Panc1 (cell line): ENCODE measurements at regions not wholly inside any gene's neighbourhood (a gene's known extent, or its start where the extent isn't known, plus 50 kb on each side); places are given as distances from the start of the nearest gene placed in this dataset.

Experiments used
- ATAC-seq: fragments of 200-7000 bp; cut with Tn5 transposase; 2 replicates; pipeline ENCODE4 v1.9.1; 2020; ENCODE audit warnings: mild to moderate bottlenecking, moderate library complexity
- BruUV-seq: library from RNA; stranded (reverse); fragments of 400-500 nt; replicated peaks from 2 replicates; lab custom pipeline; 2021; lab: Mats Ljungman, UMichigan
- CTCF ChIA-PET: fragments of 300-600 bp; sonication (Branson Sonifier 250); formaldehyde crosslinking; loops from one replicate; lab custom pipeline; 2022; ENCODE audit warnings: antibody characterized with exemption; lab: Charles Lee
- POLR2A ChIA-PET: fragments of 300-600 bp; sonication (Branson Sonifier 250); formaldehyde crosslinking; loops from one replicate; lab custom pipeline; 2022; ENCODE audit warnings: antibody characterized with exemption; lab: Charles Lee
- DNase-seq: peaks from one replicate; pipeline ENCODE4 v3.0.0-alpha.2; 2010; ENCODE audit warnings: low read depth, low spot score
- H3K27ac ChIP-seq: 2 replicates; pipeline ENCODE4 v1.5.1; 2011; ENCODE audit warnings: mild to moderate bottlenecking, low read length, inconsistent platforms
- H3K27me3 ChIP-seq: fragments of 200-500 bp; sonication (Bioruptor generic); 2 replicates; pipeline ENCODE4 v1.6.0; 2014; ENCODE audit warnings: low read length, inconsistent platforms; ENCODE audit not compliant: control insufficient read depth, insufficient read depth
- H3K36me3 ChIP-seq: fragments of 200-500 bp; sonication (Bioruptor generic); 2 replicates; pipeline ENCODE4 v1.5.1; 2014; ENCODE audit warnings: inconsistent platforms, mild to moderate bottlenecking, low read length, moderate library complexity; ENCODE audit not compliant: control insufficient read depth, insufficient read depth
- H3K4me1 ChIP-seq: 2 replicates; pipeline ENCODE4 v1.5.1; 2011; ENCODE audit warnings: inconsistent platforms, mild to moderate bottlenecking, low read length, moderate library complexity; ENCODE audit not compliant: control insufficient read depth, insufficient read depth
- H3K4me3 ChIP-seq, 2 experiments: 2 replicates each; pipeline ENCODE4 v1.5.1; 2011 to 2012; ENCODE audit warnings: low read depth in 2 of 2, low read length in 2 of 2, mild to moderate bottlenecking in 2 of 2, inconsistent platforms in 1 of 2, moderate library complexity in 1 of 2
- H3K9me3 ChIP-seq: fragments of 200-500 bp; sonication (Bioruptor generic); 2 replicates; pipeline ENCODE4 v1.5.1; 2014; ENCODE audit warnings: low read depth, mild to moderate bottlenecking, inconsistent platforms, low read length, moderate library complexity; ENCODE audit not compliant: control insufficient read depth, insufficient read depth
- POLR2AphosphoS5 ChIP-seq: IDR thresholded peaks from 2 replicates; pipeline ENCODE4 v1.6.1; 2012; ENCODE audit warnings: mild to moderate bottlenecking, low read depth, low read length, moderate library complexity
- SIN3A ChIP-seq: IDR thresholded peaks from 2 replicates; pipeline ENCODE4 v1.6.1; 2012; ENCODE audit warnings: low read depth, mild to moderate bottlenecking, low read length, moderate library complexity, borderline replicate concordance; ENCODE audit not compliant: insufficient read depth
- TCF7L2 ChIP-seq: IDR thresholded peaks from 2 replicates; pipeline ENCODE4 v1.6.1; 2011; ENCODE audit warnings: mild to moderate bottlenecking, low read depth, low read length, inconsistent platforms
- in situ Hi-C: cut with HindIII; loops from 2 replicates; pipeline ENCODE4 v1.10.0; 2016; ENCODE audit warnings: low sequenced_read_pairs, low pct_unique_long_range_greater_than_20kb
- intact Hi-C: fragments of 100-400 bp; cut with micrococcal nuclease; formaldehyde crosslinking; loops from one replicate; pipeline ENCODE4 v1.10.0; 2022; ENCODE audit not compliant: unreplicated experiment
- TF ChIP-seq, protein P1 (sequence below), 2 experiments: IDR thresholded peaks; 2 replicates each; pipeline ENCODE4 v1.6.1; 2011 to 2012; ENCODE audit warnings: low read depth in 2 of 2, control low read depth in 1 of 2, low read length in 1 of 2, mild to moderate bottlenecking in 1 of 2, moderate library complexity in 1 of 2; ENCODE audit not compliant: insufficient read depth in 1 of 2
- TF ChIP-seq, protein P2 (sequence below): fragments of 450-650 bp; IDR thresholded peaks from 2 replicates; pipeline ENCODE4 v1.5.1; 2017; ENCODE audit warnings: mild to moderate bottlenecking

DNA sequence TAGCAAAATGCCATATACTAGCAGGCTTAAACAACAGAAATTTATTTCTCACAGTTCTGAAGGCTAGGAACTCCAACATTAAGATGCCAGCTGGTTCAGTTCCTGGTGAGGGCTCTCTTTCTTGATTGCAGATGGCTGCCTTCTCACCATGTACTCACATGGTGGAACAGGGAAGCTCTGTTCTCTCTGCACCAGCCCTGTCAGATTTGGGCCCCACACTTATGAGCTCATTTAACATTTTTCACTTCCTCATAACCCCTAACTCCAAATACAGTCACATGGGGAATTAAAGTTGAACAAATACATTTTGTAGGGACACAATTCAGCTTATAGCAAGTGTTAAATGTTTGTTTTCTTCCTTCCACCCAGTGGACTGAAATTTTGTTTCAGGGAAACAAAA, 218.6 kb upstream of the TAC1 start:
- in situ Hi-C loops, result no loop called here
- BruUV-seq, result no TSS peak
- Histone ChIP-seq H3K4me1 (no peaks in the 10 kb centered on the region), H3K4me3 (no peak overlapping the region), H3K9me3 (no peaks in the 10 kb centered on the region), H3K27me3 (peaks cover 9% of the 10 kb centered on the region), H3K27ac (no peak overlapping the region), H3K36me3 (no peaks in the 10 kb centered on the region)
- ATAC-seq, result no peak
- intact Hi-C loops, result no loop called here
- CTCF ChIA-PET, result no interaction called here
- TF ChIP-seq POLR2AphosphoS5 (no peak), TCF7L2 (no peak), SIN3A (no peak)
- TF ChIP-seq, protein P1, sequence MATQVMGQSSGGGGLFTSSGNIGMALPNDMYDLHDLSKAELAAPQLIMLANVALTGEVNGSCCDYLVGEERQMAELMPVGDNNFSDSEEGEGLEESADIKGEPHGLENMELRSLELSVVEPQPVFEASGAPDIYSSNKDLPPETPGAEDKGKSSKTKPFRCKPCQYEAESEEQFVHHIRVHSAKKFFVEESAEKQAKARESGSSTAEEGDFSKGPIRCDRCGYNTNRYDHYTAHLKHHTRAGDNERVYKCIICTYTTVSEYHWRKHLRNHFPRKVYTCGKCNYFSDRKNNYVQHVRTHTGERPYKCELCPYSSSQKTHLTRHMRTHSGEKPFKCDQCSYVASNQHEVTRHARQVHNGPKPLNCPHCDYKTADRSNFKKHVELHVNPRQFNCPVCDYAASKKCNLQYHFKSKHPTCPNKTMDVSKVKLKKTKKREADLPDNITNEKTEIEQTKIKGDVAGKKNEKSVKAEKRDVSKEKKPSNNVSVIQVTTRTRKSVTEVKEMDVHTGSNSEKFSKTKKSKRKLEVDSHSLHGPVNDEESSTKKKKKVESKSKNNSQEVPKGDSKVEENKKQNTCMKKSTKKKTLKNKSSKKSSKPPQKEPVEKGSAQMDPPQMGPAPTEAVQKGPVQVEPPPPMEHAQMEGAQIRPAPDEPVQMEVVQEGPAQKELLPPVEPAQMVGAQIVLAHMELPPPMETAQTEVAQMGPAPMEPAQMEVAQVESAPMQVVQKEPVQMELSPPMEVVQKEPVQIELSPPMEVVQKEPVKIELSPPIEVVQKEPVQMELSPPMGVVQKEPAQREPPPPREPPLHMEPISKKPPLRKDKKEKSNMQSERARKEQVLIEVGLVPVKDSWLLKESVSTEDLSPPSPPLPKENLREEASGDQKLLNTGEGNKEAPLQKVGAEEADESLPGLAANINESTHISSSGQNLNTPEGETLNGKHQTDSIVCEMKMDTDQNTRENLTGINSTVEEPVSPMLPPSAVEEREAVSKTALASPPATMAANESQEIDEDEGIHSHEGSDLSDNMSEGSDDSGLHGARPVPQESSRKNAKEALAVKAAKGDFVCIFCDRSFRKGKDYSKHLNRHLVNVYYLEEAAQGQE (IDR thresholded peaks at IDR 0.05; ENCODE audit: insufficient read depth in 1 of 2, low read depth in 2 of 2, low read length in 1 of 2), result no peak
- TF ChIP-seq, protein P2, sequence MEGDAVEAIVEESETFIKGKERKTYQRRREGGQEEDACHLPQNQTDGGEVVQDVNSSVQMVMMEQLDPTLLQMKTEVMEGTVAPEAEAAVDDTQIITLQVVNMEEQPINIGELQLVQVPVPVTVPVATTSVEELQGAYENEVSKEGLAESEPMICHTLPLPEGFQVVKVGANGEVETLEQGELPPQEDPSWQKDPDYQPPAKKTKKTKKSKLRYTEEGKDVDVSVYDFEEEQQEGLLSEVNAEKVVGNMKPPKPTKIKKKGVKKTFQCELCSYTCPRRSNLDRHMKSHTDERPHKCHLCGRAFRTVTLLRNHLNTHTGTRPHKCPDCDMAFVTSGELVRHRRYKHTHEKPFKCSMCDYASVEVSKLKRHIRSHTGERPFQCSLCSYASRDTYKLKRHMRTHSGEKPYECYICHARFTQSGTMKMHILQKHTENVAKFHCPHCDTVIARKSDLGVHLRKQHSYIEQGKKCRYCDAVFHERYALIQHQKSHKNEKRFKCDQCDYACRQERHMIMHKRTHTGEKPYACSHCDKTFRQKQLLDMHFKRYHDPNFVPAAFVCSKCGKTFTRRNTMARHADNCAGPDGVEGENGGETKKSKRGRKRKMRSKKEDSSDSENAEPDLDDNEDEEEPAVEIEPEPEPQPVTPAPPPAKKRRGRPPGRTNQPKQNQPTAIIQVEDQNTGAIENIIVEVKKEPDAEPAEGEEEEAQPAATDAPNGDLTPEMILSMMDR, result no peak
- no peak for DNase-seq
- POLR2A ChIA-PET, result no interaction called here

DNA sequence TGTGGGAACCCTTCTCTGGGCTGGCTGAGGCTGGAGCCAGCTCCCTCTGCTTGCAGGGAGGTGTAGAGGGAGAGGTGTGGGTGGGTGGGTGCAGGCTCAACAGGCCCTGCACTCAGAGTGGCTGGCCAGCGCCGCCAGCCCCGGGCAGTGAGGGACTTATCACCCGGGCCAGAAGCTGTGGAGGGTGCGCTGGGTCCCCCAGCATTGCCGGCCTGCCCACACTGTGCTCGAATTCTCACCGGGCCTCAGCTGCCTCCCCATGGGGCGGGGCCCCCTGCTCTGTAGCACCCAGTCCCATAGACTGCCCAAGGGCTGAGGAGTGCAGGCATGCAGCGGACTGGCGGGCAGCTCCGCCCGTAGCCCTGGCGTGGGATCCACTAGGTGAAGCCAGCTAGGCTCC, 190.7 kb upstream of the TAC1 start:
- no peaks in the 10 kb centered on the region for H3K9me3 ChIP-seq
- in situ Hi-C loops (no loop called here), intact Hi-C loops (no loop called here)
- no peaks in the 10 kb centered on the region for H3K27me3 ChIP-seq
- H3K4me1 ChIP-seq, result no peaks in the 10 kb centered on the region
- ChIA-PET CTCF (no interaction called here), POLR2A (no interaction called here)
- H3K27ac ChIP-seq, result no peak overlapping the region
- DNase-seq (no peak), ATAC-seq (no peak)
- H3K36me3 ChIP-seq, result no peaks in the 10 kb centered on the region
- TF ChIP-seq SIN3A (no peak), POLR2AphosphoS5 (no peak), TCF7L2 (no peak)
- TF ChIP-seq, protein P1 (IDR thresholded peaks at IDR 0.05; ENCODE audit: insufficient read depth in 1 of 2, low read depth in 2 of 2, low read length in 1 of 2), result no peak
- TF ChIP-seq, protein P2, result no peak
- BruUV-seq, result no TSS peak
- no peak overlapping the region for H3K4me3 ChIP-seq
